Transverse colon (tissue), 4 donors: ENCODE measurements at regions not wholly inside any gene's neighbourhood (a gene's known extent, or its start where the extent isn't known, plus 50 kb on each side); places are given as distances from the start of the nearest gene placed in this dataset.
A peak's percentile ranks its signal among the peaks of the same experiment; 100 is the strongest.

ENCODE experiments used
- DNase-seq: peaks from one replicate; pipeline ENCODE4 v3.0.0-alpha.2; 2019
- H3K27ac ChIP-seq, 4 donors: fragments of 200-600 bp; sonication (generic); 2 replicates each; pipeline ENCODE4 v1.5.1; 2016 to 2018; ENCODE audit warnings: inconsistent platforms in 4 of 4
- H3K27me3 ChIP-seq: fragments of 200-600 bp; sonication (generic); 2 replicates; pipeline ENCODE4 v1.5.1; 2017; ENCODE audit warnings: inconsistent platforms
- H3K36me3 ChIP-seq, 4 donors: fragments of 200-600 bp; sonication (generic); 2 replicates each; pipeline ENCODE4 v1.5.1; 2017 to 2019; ENCODE audit warnings: inconsistent platforms in 4 of 4
- H3K4me1 ChIP-seq, 4 donors: fragments of 200-600 bp; sonication (generic); 2 replicates each; pipeline ENCODE4 v1.5.1; 2017 to 2020; ENCODE audit warnings: inconsistent platforms in 4 of 4
- H3K4me3 ChIP-seq, 4 donors: fragments of 200-600 bp; sonication (generic); 1 replicate in 1 of 4; 2 replicates in 3 of 4; pipeline versions ENCODE4 v1.5.1 to v1.6.1; 2017 to 2019; ENCODE audit warnings: inconsistent platforms in 4 of 4
- H3K9me3 ChIP-seq, 2 donors: fragments of 200-600 bp; sonication (generic); 2 replicates each; pipeline ENCODE4 v1.5.1; 2017 to 2019; ENCODE audit warnings: inconsistent platforms in 2 of 2
- EP300 ChIP-seq: sonication (generic); formaldehyde crosslinking; IDR thresholded peaks from one replicate; pipeline ENCODE4 v1.6.1; 2017; ENCODE audit warnings: antibody characterized with exemption, low read depth
- POLR2A ChIP-seq: fragments of 450-650 bp; IDR thresholded peaks from one replicate; pipeline ENCODE4 v1.6.1; 2016; ENCODE audit warnings: antibody characterized with exemption, mild to moderate bottlenecking, moderate library complexity
- POLR2AphosphoS5 ChIP-seq, 3 donors: sonication (generic); formaldehyde crosslinking; IDR thresholded peaks; one replicate each; pipeline ENCODE4 v1.6.1; 2016; ENCODE audit warnings: antibody characterized with exemption in 3 of 3
- WGBS, 2 donors: methylation state at CpG; one replicate each; pipeline ENCODE4 v1.1.5; 2018; ENCODE audit warnings: low coverage in 1 of 2; 5-methylcytosine and 5-hydroxymethylcytosine counted together
- in situ Hi-C, 4 donors: fragments of 200-750 bp; cut with MboI; loops; one replicate each; pipeline versions ENCODE4 v1.15.0 to v1.15.1; 2017; ENCODE audit warnings: low sequenced_read_pairs in 3 of 4, low pct_ligation_motif_present in 1 of 4, low pct_unique_long_range_greater_than_20kb in 1 of 4
- intact Hi-C: fragments of 100-400 bp; cut with DNase I; formaldehyde crosslinking; loops from one replicate; pipeline ENCODE4 v1.15.1; 2023; ENCODE audit warnings: low total_unique reads
- TF ChIP-seq, protein P1 (sequence below), 5 experiments: fragments of 200-600 bp in 3 of 5; fragments of 450-650 bp in 2 of 5; sonication (generic) in 3 of 5; IDR thresholded peaks; 1 replicate in 2 of 5; 2 replicates in 3 of 5; pipeline ENCODE4 v1.5.1; 2016 to 2017; ENCODE audit warnings: antibody characterized with exemption in 5 of 5, inconsistent platforms in 3 of 5, mild to moderate bottlenecking in 2 of 5, moderate library complexity in 1 of 5

GRCh38 chr6:139528471-139528870 is 154.0 kb upstream of the CITED2 start:
- intact Hi-C loops: no loop called here
- in situ Hi-C loops: no loop called here
- no peaks in the 10 kb centered on the region for H3K36me3 ChIP-seq
- H3K27ac ChIP-seq: no peak overlapping the region
- H3K9me3 ChIP-seq: no peaks in the 10 kb centered on the region
- peaks cover 2 to 13% (median 5%) of the 10 kb centered on the region in 4 donors for H3K4me1 ChIP-seq
- H3K4me3 ChIP-seq: no peak overlapping the region
- DNase-seq: no peak
- H3K27me3 ChIP-seq: no peaks in the 10 kb centered on the region
- WGBS, 2 donors: 79 to 82% methylated on average over 2 of the region's 2 CpGs
- no peak for TF ChIP-seq POLR2A
- TF ChIP-seq EP300: no peak
- TF ChIP-seq, protein P1, sequence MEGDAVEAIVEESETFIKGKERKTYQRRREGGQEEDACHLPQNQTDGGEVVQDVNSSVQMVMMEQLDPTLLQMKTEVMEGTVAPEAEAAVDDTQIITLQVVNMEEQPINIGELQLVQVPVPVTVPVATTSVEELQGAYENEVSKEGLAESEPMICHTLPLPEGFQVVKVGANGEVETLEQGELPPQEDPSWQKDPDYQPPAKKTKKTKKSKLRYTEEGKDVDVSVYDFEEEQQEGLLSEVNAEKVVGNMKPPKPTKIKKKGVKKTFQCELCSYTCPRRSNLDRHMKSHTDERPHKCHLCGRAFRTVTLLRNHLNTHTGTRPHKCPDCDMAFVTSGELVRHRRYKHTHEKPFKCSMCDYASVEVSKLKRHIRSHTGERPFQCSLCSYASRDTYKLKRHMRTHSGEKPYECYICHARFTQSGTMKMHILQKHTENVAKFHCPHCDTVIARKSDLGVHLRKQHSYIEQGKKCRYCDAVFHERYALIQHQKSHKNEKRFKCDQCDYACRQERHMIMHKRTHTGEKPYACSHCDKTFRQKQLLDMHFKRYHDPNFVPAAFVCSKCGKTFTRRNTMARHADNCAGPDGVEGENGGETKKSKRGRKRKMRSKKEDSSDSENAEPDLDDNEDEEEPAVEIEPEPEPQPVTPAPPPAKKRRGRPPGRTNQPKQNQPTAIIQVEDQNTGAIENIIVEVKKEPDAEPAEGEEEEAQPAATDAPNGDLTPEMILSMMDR (IDR thresholded peaks at IDR 0.05): no peak
- no peak for TF ChIP-seq POLR2AphosphoS5 (IDR thresholded peaks at IDR 0.05)

GRCh38 chr6:139525415-139525814 is 151.0 kb upstream of the CITED2 start:
- intact Hi-C loops (no loop called here), in situ Hi-C loops (no loop called here)
- 85 to 89% methylated on average over 2 of the region's 2 CpGs for WGBS, 2 donors
- Histone ChIP-seq H3K27ac (peak overlapping the region in 1 of 4 donors; percentile 18), H3K4me1 (no peaks in the 10 kb centered on the region), H3K9me3 (no peaks in the 10 kb centered on the region), H3K4me3 (no peak overlapping the region), H3K36me3 (no peaks in the 10 kb centered on the region), H3K27me3 (no peaks in the 10 kb centered on the region)
- peak in 1 of 3 donors; percentile 35 for TF ChIP-seq POLR2AphosphoS5 (IDR thresholded peaks at IDR 0.05)
- TF ChIP-seq, protein P1 (IDR thresholded peaks at IDR 0.05): no peak
- no peak for TF ChIP-seq EP300
- TF ChIP-seq POLR2A: no peak
- no peak for DNase-seq

- H3K27me3 ChIP-seq: no peaks in the 10 kb centered on the region
- intact Hi-C loops (no loop called here), in situ Hi-C loops (no loop called here)
- 88 to 89% methylated on average over 2 of the region's 2 CpGs for WGBS, 2 donors
- H3K27ac ChIP-seq: no peak overlapping the region
- H3K36me3 ChIP-seq: no peaks in the 10 kb centered on the region
- no peak for DNase-seq
- no peaks in the 10 kb centered on the region for H3K9me3 ChIP-seq
- no peaks in the 10 kb centered on the region for H3K4me1 ChIP-seq
- TF ChIP-seq POLR2AphosphoS5 (IDR thresholded peaks at IDR 0.05) (no peak), EP300 (no peak), POLR2A (no peak)
- TF ChIP-seq, protein P1 (IDR thresholded peaks at IDR 0.05): no peak
- H3K4me3 ChIP-seq: no peak overlapping the region
Observed at GRCh38 chr6:139523986-139524385, 149.5 kb upstream of the CITED2 start.

DNA sequence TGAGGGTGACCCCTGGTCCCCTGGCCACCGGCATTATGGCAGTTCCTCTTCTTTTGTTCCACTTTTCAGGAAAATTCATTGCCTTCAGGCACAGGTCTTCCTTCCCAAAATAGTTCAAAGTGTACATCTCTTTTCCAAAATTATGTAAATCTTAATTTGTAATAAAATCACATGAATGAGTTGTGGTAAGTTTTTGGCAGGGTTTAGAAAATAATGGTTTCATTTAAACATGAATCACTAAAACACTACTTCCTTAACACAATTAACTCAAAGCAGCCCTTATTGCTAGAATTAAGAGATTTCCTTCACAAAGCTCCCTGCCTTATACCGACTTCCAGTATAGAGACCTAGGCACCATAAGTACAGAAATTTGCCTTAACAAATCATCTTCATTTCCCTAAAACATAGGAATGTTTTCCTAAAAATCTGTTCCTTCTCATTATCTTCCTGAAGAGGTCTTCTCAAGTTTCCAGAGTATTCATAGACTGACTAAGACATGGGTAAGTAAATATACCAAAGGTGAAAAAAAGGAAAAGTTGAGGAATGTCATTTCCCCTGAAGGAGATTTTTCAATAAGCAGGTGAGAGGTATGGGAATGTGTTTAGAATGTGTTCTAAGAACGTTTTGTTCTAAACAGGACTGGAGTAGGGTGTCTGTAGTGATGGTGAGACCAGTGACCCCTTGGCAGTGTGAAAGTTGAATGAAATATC is 148.2 kb upstream of the CITED2 start:
- Histone ChIP-seq H3K4me1 (no peaks in the 10 kb centered on the region), H3K36me3 (no peaks in the 10 kb centered on the region), H3K9me3 (no peaks in the 10 kb centered on the region), H3K27me3 (no peaks in the 10 kb centered on the region), H3K4me3 (no peak overlapping the region), H3K27ac (no peak overlapping the region)
- TF ChIP-seq POLR2AphosphoS5 (IDR thresholded peaks at IDR 0.05): no peak
- TF ChIP-seq, protein P1 (IDR thresholded peaks at IDR 0.05): no peak
- TF ChIP-seq POLR2A: no peak
- TF ChIP-seq EP300: no peak
- WGBS, 2 donors: 75 to 82% methylated on average over 3 of the region's 3 CpGs
- intact Hi-C loops: no loop called here
- in situ Hi-C loops: no loop called here
- DNase-seq: no peak
